Endodermal cell (in vitro differentiated cells): ENCODE measurements at regions not wholly inside any gene's neighbourhood (a gene's known extent, or its start where the extent isn't known, plus 50 kb on each side); places are given as distances from the start of the nearest gene placed in this dataset.

Experiments used
- DNase-seq: peaks from one replicate; pipeline ENCODE4 v3.0.0-alpha.2; 2017
- H3K27ac ChIP-seq: 2 replicates; pipeline ENCODE4 v1.5.1; 2013; ENCODE audit warnings: mild to moderate bottlenecking, low read depth, low read length, moderate library complexity
- H3K27me3 ChIP-seq: 2 replicates; pipeline ENCODE4 v1.6.1; 2013; ENCODE audit warnings: mild to moderate bottlenecking, low read length, moderate library complexity; ENCODE audit not compliant: insufficient read depth, control insufficient read depth, poor library complexity, severe bottlenecking
- H3K36me3 ChIP-seq: 2 replicates; pipeline ENCODE4 v1.7.0; 2013; ENCODE audit warnings: mild to moderate bottlenecking, low read length, moderate library complexity; ENCODE audit not compliant: control insufficient read depth, insufficient read depth
- H3K4me1 ChIP-seq: one replicate; pipeline ENCODE4 v1.7.0; 2013; ENCODE audit warnings: low read length; ENCODE audit not compliant: control insufficient read depth, insufficient read depth
- H3K4me3 ChIP-seq: 2 replicates; pipeline ENCODE4 v1.5.1; 2013; ENCODE audit warnings: mild to moderate bottlenecking, low read length, moderate library complexity
- H3K9ac ChIP-seq: 2 replicates; pipeline ENCODE4 v1.6.1; 2013; ENCODE audit warnings: mild to moderate bottlenecking, low read length, moderate library complexity; ENCODE audit not compliant: poor library complexity, severe bottlenecking; ENCODE audit errors: extremely low read depth
- H3K9me3 ChIP-seq: 2 replicates; pipeline ENCODE4 v1.6.1; 2013; ENCODE audit warnings: mild to moderate bottlenecking, low read length, moderate library complexity; ENCODE audit not compliant: control insufficient read depth
- H3K27ac Mint-ChIP-seq: 2 replicates; pipeline ENCODE4 v1.8.0; 2020; ENCODE audit warnings: mixed read lengths
- H3K27me3 Mint-ChIP-seq: 2 replicates; pipeline ENCODE4 v1.8.0; 2021; ENCODE audit warnings: mild to moderate bottlenecking, mixed read lengths; ENCODE audit not compliant: insufficient read depth
- H3K36me3 Mint-ChIP-seq: 2 replicates; pipeline ENCODE4 v1.8.0; 2020; ENCODE audit warnings: low read depth, mixed read lengths
- H3K4me1 Mint-ChIP-seq: 2 replicates; pipeline ENCODE4 v1.8.0; 2020; ENCODE audit warnings: mixed read lengths
- H3K4me3 Mint-ChIP-seq: 2 replicates; pipeline ENCODE4 v1.8.0; 2020; ENCODE audit warnings: mild to moderate bottlenecking, moderate library complexity, mixed read lengths
- H3K9me3 Mint-ChIP-seq: 2 replicates; pipeline ENCODE4 v1.8.0; 2020; ENCODE audit warnings: mild to moderate bottlenecking, mixed read lengths
- CTCF ChIP-seq: fragments of 200-600 bp; sonication (generic); conservative IDR thresholded peaks from 2 replicates; pipeline ENCODE4 v1.5.0; 2021; ENCODE audit warnings: antibody characterized with exemption, mild to moderate bottlenecking
- WGBS, 2 experiments: methylation state at CpG; one replicate each; pipeline versions ENCODE4 v1.1.5 to v1.1.7; 2013; ENCODE audit warnings: missing lambda C conversion rate in 2 of 2, mixed read lengths in 1 of 2; ENCODE audit not compliant: insufficient coverage in 1 of 2, insufficient read length in 1 of 2; 5-methylcytosine and 5-hydroxymethylcytosine counted together

DNA sequence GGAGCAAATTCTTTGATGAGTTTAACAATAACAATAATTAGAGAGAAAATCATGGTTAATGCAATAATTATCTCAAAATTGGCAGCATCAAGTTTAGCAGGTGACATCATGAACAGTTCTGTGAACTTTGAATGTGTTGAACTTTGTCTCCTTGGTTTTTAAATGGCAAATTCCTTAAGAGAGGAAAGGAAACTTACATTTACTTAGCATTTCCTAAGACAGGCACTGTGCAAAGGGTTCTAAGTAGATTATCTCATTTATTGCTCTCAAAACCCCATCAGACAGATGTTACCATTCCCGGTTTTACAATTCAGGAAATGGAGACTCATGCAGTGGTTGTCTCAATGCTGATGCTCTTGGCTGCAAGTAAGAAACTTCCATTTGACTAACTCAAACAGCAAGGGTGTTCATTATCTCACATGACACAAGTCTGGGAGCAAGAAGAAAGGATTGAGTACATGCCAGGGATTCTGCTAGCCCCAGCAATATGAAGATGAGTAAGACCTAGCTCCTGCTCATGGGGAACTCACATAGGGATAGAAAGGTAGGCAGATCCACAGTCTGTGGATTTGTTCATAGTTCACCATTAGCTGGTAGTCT is 81.3 kb upstream of the ITGA6 start:
- Histone ChIP-seq H3K36me3 (no peaks in the 10 kb centered on the region), H3K4me1 (no peaks in the 10 kb centered on the region), H3K9ac (no peak overlapping the region), H3K27me3 (no peaks in the 10 kb centered on the region), H3K27ac (no peak overlapping the region), H3K9me3 (peaks cover 20% of the 10 kb centered on the region), H3K4me3 (no peak overlapping the region)
- Mint-ChIP-seq H3K4me1 (peaks cover 1% of the 10 kb centered on the region), H3K36me3 (no peaks in the 10 kb centered on the region), H3K9me3 (peaks cover 33% of the 10 kb centered on the region), H3K27ac (no peak overlapping the region), H3K4me3 (no peak overlapping the region), H3K27me3 (peaks cover 9% of the 10 kb centered on the region)
- no peak for TF ChIP-seq CTCF
- WGBS, 2 experiments, result 82 to 100% methylated on average over 1 of the region's 1 CpG
- DNase-seq, result no peak

GRCh38 chr2:172348555-172349288 is 78.7 kb upstream of the ITGA6 start:
- Mint-ChIP-seq H3K4me1 (no peaks in the 10 kb centered on the region), H3K36me3 (no peaks in the 10 kb centered on the region), H3K9me3 (peaks cover 29% of the 10 kb centered on the region), H3K27me3 (peaks cover 14% of the 10 kb centered on the region), H3K27ac (no peak overlapping the region), H3K4me3 (no peak overlapping the region)
- no peaks in the 10 kb centered on the region for H3K36me3 ChIP-seq
- WGBS, 2 experiments, result 91 to 100% methylated on average over 2 to 4 of the region's 4 CpGs
- H3K27ac ChIP-seq, result no peak overlapping the region
- DNase-seq, result no peak
- H3K9ac ChIP-seq, result no peak overlapping the region
- peaks cover 15% of the 10 kb centered on the region for H3K9me3 ChIP-seq
- H3K4me1 ChIP-seq, result no peaks in the 10 kb centered on the region
- no peaks in the 10 kb centered on the region for H3K27me3 ChIP-seq
- no peak for TF ChIP-seq CTCF
- H3K4me3 ChIP-seq, result no peak overlapping the region

- no peak overlapping the region for H3K9ac ChIP-seq
- H3K9me3 ChIP-seq, result peaks cover 6% of the 10 kb centered on the region
- H3K36me3 Mint-ChIP-seq, result no peaks in the 10 kb centered on the region
- no peak for DNase-seq
- H3K27me3 ChIP-seq, result no peaks in the 10 kb centered on the region
- H3K4me3 Mint-ChIP-seq, result no peak overlapping the region
- H3K4me1 Mint-ChIP-seq, result no peaks in the 10 kb centered on the region
- H3K27ac Mint-ChIP-seq, result no peak overlapping the region
- TF ChIP-seq CTCF, result no peak
- H3K36me3 ChIP-seq, result no peaks in the 10 kb centered on the region
- WGBS, 2 experiments, result 91 to 98% methylated on average over 5 to 9 of the region's 9 CpGs
- peaks cover 16% of the 10 kb centered on the region for H3K27me3 Mint-ChIP-seq
- no peak overlapping the region for H3K27ac ChIP-seq
- no peak overlapping the region for H3K4me3 ChIP-seq
- H3K9me3 Mint-ChIP-seq, result peaks cover 12% of the 10 kb centered on the region
- no peaks in the 10 kb centered on the region for H3K4me1 ChIP-seq
Measured at GRCh38 chr2:172350839-172351479, 76.4 kb upstream of the ITGA6 start.
